Stimulated activated CD8-positive, alpha-beta memory T cell treated with anti-CD3 and anti-CD28 coated beads, Interleukin-7, amount 100 ng/mL, for 4 hours (primary cell): ENCODE measurements at regions not wholly inside any gene's neighbourhood (a gene's known extent, or its start where the extent isn't known, plus 50 kb on each side); places are given as distances from the start of the nearest gene placed in this dataset.
A peak's percentile ranks its signal among the peaks of the same experiment; 100 is the strongest.

ENCODE experiments used
- DNase-seq, 2 donors: peaks; one replicate each; pipeline ENCODE4 v3.0.0-alpha.2; 2020; ENCODE audit warnings: low read depth in 2 of 2

DNA sequence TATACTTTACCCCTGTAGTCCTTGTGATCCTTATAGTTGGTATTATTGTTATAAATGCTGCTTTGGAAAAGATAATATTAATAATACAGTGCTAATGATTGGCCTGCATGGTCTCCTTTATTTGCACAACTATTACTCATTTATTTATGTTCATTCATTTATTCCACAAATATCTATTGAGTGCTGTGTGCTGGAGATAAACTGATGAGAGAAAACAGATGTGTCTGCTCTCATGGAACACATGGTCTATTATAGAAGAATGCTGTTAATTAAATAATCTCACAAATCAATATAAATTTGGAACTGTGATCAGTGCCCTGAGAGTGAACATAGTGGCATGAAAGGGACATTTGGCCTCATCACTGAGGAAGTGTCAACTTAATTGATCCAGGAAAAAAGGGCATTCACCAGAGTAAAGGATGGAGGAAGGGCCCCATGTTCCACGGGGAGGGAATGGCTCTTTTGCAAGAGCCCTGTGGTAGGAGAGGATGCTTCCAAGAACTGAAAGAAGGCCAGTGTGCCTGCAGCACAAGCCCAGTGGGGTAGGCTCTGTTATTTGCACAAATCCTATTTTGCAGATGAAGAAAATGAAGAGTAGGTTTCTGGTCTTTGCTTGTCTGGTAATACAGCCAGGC, 91.5 kb upstream of the STK39 start:
- no peak for DNase-seq

DNA sequence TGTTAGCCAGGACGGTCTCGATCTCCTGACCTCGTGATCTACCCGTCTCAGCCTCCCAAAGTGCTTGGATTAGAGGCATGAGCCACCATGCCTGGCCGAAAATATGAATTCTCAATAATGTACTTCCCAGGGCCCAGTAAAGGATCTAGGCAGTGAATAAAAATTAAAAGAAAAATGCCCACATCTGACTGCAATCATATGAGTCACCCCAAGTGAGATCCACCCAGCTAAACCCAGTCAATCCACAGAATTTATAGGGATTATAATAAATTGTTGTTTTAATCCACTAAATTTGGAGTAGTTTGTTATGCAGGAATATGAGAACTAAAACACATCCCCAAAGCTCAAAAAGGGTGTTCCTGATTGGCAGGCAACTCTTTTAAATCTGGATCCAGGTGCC, 93.5 kb upstream of the STK39 start:
- no peak for DNase-seq

DNA sequence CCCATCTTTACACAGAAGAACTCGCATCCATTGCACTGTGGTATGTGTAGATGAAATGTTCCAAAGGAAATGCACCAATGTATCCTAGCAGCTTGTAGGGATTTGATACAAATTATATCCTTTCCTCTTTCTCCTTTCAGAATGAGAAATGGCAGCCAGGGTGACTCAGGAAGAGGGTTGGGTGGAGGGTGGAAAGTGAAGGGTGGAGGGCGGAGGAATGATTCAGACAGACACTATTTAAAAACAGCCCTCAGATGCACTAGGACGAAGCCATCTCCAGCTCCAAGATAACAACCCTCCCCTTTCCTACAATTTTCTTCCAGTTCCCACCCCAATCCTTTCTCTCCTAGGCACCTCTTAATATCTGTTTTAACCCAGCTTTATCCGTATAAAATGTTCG, 96.2 kb upstream of the STK39 start:
- no peak for DNase-seq

DNA sequence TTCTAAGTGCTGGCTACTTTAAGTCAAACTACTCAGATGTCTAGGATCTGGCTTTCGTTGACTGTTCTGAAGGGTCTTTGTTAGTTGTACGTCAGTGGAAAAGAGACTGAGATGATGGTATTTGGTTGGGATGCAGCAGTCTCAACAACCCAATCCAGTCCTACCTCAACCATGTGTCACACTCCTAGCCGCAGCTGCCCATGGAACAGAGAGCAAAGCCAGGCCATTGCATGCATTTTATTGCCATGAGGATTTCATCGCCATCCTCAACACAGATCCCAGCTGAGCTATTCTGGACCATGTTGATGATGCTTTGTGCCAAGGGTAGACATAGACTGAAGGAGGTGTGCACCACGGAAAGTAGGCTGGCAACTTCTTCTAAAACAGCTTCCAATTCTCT, 97.3 kb upstream of the STK39 start:
- DNase-seq, result no peak

DNA sequence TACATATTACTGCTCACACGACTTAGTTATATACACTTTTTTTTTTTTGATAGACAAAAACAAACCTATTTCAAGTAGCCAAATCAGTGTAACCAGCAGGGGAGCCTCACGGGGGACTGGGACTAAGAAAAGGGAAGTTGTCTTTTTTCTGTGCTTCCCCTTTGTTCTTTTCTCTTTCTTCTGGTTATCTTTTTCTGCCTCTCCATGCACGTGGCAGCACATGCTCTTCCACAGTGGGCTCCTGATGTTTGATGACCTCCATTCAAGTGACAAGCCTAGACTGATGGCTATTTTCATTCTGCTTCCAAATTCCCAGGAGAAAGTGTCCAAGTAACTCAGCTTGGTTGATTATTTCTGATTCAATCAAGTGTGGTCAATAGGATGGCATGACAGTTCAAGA, 98.2 kb upstream of the STK39 start:
- no peak for DNase-seq

DNA sequence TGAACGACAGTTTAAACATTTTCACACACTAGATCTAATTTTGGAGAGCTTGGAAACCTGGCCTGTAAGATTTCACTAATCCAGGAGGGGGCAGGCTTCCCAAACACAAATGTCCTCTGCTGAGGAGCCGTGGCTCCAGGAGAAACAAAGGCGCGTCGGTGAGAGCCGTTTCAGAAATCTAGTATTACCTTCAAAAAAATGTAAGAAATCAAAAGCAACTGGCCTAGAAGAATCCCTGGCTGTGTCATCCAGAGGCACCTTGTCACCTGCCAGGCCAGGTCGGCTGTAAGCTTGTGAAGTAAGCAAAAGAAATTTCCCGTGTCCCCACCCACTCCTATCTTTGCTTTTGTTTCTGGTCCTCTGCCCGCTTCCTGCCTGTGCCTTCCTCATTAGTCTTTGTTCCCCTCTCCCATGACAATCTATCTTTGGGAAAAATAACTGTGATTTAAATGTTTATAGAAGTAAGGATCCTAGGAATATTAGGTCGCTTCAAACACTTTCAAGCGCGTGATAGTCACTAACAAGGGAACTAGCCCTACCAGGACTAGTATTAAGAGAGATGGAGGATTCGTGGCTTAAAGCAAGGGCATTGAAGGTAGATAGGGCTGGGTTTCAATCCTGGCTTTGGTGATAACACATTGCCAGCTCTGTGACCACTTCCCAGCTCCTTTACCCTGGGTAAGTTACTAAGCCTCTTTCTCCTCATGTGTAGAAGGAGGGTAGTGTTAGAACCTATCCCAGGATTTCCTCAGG, 99.5 kb upstream of the STK39 start:
- peak; percentile 26 to 36 for DNase-seq

DNA sequence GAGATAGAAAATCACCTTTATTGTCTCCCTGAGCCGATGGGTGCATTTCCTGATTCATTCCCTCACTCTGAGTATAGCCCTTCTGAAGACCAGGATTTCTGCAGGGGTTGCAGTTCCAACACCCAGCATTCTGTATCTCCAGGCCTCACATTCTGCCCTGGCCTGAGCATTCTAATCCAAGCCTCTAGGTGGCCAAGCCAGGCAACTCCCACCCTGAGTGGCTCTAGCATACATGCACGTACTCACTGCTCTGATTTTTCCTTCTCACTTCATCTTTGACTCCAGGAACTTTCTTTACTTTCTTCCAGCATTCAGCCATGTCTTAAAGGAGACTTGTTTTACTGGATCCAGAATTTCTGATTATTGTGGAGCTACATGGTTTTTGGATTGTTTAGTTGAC, 100.7 kb upstream of the STK39 start:
- DNase-seq, result no peak

DNA sequence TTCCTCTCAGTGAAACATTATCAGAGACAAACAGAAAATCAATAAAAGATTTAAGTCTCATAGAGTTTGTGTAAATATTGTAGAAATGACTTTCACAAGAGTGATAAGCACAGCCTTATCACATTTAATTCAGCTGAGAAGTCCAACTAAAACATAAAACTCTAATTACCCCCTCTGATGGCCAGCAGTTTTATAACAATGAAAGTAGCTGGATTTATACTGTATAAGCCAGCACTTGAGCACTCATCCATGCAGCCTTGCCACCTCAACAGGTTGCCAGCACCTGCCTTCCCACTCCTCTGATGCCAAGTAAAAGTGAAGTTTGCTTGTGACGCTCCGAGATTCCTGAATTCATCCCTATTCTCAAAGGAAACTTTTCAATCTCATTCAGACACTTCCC, 103.0 kb upstream of the STK39 start:
- no peak for DNase-seq

DNA sequence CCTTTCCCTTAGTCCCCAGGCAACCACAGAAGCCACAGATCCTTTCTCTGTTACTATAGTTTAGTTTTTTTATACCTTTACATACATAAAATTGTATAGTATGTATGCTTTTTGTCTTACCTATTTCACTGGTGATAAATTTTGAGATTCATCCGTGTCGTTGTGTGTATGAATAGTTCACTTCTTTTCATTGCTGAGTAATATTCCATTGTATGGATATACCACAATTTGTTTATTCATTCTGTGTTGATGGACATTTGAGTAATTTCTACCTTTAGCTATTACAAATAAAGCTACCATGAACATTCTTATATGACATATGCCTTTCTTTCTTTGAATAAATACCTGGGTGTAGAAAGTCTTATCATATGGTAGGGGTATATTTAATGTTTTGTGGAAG, 102.8 kb upstream of the CERS6 start:
- no peak for DNase-seq

DNA sequence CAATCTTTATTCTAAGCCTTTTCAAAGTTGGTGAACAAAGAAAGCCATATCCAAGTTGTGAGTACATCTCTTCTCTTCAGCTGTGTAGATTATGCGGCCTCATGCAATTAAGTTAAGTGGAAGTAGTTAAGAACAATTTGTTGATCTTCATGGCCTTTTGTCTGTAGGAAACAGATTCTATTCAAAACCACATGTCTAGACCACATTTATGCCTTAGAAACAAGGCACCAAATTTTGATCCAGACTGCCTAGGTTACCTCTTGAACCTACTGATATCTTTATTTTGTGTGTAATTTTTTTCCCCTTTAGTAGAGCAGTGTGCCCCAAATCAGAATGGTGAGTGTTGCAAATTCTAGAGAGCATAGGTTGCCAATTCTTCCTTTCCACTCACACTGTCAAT, 101.6 kb upstream of the CERS6 start:
- no peak for DNase-seq

DNA sequence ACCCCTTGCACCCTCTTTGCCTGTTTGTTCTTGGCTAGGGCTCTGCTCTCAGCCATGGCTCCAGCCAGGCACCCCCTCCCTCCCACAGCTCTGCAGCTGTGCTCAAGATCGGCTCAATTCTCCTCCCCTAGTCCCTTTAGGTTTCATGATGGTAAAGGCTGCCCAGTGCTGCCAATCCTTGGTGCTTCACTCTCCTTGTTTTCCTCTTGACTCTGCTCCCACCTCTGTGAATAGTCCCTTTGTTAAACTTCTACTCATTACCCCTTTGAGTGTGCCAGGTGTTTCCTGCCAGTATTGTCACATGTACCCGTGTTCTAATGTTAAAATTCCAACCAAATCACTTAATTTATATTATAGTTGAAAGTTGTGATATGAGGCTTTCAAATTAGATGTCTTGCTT, 101.0 kb upstream of the CERS6 start:
- DNase-seq, result no peak

DNA sequence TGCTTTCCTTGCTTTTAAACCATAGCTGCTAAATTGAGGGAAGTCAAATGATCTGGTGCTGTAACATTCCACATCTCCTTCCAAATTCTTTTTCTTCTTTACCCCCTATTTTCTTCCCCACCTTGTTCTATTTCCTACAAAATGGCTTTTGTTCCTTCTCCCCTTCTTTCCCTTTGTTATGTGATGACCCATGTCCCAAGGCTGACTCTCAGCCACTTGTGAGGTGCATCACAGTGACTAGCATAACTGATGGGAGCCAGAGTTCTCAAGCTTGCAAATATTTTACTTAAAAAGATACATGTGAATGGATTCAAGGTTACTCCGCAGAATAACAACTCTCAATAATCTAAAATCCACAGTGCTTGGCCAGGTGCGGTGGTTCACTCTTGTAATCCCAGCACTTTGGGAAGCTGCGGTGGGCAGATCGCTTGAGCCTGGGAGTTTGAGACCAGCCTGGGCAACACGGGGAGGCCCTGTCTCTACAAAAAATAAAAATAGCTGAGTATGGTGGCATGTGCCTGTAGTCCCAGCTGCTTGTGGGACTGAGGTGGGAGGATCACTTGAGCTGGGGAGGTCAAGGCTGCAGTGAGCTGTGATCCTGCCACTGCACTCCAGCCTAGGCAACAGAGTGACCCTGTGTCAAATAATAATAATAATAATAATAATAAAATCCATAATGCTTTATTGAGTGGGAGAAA, 100.1 kb upstream of the CERS6 start:
- no peak for DNase-seq

DNA sequence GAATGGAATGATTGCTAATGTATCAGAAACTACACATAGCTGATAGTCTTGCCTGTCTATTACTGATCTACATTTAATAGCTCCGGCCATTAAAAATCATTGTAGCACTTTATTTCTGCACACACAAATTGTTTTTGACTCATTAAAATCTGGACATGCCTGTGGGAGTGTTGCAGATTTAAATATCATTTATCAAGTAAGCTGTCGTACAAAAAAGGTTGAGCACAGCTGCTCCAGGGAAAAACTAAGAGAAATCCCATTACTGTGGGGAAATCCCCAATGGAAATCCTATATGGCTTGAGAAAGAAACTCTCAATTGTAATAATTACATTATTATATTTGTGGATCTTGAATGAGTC, 99.6 kb upstream of the CERS6 start:
- no peak for DNase-seq

DNA sequence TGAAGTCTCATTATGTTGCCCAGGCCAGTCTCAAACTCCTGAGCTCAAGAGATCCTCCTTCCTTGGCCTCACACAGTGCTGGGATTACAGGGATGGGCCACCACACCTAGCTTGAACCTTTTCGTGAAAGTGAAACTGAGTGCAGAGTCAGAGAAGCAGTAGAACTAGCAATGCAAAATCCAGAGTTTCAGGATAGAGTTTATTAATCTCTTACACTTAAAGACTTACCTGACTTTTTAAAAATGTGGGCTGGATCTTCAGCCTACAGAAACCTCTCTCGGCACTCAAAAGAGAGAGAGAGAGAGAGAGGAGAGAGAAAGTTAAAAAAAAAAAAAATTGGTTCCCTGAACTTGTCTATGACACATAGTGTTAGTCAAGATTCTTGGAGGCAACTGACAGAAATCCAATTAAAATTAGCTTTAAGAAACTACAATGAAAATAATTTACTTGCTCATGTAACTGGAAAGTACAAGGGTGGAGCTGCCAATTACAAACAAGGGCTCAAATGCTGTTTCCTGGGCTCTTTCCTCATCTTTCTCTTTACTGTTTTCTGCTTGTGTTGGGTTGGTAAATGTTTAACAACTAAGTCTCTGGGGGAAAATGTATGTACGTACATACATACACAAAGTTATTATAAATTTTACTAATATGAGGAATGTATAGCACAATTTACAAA, 98.1 kb upstream of the CERS6 start:
- DNase-seq, result no peak

DNA sequence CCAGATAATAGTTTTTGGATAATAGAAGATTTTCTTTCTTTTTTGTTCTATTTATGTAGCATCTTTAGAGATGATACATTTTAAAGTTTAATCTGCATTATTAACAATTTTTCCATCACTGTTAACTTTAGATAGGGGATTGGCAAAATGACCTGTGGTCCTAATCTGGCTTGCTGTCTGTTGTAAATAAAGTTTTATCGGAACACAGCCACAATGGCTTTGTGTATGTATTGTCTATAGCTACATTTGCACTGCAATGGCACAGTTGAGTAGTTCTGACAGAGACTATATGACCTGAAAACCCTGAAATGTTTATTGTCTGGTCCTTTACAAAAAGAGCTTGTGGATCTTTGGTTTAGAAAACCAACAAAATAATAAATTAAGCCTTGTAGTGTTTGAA, 97.0 kb upstream of the CERS6 start:
- DNase-seq, result no peak

DNA sequence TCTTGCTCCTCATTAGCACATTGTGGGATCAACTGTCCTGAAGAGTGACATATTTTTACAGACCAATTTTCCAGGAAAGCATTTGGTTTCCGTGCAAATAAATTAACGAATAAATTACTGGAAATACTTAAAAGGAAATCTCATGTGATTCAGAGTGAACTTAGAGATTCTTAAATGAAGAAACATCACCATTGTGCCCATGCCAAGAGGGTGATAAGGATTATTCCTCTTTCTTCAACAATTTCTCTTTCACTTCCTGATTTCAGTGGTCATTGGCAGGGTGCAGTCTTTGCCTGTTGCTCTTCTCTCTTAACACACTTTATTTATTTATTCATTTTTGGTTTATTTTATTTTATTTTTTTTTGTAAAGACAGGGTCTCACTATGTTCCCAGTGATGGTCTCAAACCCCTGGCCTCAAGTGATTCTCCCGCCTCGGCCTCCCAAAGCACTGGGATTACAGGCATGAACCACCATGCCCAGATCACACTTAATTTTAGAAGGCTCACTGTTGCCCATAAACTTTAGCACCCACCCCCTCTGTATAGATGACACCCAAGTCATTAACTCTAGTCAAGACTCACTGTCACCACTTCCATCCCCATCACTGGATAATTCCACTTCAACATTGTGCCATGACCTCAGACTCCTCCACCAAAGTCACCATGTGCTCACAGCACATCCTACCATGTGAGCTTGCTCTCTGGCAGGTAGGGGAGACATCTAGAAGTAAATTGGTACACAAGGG, 92.6 kb upstream of the CERS6 start:
- no peak for DNase-seq

DNA sequence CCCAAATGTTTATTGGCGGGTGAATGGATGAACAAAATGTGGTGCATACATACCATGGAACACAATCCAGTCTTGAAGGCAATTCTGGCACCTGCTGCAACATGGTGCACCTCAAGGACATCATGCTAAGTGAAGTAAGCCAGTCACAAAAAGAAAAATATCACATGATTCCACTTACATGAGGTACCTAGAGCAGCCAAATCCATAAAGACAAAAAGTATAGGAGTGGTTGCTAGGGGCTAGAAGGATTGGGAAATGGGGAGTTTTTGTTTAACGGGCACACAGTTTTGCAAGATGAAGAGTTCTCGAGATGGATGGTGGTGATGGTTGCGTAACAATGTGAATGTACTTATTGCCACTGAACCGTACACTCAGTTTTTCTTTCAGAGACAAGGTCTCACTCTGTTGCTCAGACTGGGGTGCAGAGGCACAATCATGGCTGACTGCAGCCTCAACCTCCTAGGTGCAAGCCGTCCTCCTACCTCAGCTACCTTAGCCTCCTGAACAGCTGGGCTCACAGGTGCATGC, 90.9 kb upstream of the CERS6 start:
- no peak for DNase-seq

DNA sequence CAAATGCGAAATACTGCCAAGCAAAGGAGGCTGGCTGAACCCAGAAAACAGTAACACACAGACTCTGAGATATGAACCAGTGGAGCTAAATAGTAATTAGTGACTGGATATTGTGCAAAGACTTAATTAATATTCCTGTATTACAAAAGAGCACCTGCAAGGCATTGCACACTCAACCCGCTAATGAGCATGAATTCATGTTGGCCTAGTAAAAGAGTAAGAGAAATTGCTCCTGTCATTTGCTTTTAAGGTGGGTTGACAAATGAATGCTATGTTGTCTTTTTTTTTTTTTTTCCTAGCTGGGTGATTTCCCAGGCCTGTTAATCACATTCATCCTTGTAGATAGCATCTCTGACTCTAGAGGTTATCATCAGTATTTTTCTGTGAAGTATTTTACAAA, 87.0 kb upstream of the CERS6 start:
- no peak for DNase-seq

DNA sequence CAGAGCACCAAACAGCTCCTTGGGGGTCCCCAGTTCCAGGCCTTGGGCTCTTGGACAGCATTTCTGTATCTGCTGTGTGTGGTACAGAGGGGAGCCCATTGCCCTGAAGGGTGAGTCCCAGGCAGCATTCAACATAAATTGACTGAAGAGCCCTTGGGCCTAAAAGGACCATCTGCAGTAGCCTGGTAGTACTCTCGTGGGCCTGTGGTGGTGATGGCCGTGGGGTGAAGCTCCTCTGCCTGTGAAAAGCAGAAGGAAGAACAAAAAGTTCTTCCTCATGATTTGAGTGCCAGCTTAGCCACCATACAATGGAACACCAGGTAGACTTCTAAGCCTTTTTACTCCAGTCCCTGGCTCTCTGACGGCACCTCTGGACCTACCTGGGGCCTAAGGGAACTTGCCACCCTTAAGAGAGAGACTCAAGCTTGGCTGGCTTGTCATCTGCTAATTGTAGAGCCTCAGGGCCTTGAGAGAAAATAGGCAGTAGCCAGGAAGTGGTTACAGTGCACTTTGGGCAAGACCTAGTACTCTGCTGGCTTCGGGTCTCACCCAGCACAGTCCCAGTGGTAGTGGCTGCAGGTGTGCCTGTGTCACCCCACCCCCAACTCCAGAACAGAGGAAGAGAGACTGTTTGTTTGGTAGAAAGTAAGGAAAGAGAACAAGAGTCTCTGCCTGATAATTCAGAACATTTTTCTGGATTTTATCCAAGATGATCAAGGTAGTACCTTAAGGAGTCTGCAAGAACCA, 84.6 kb upstream of the CERS6 start:
- no peak for DNase-seq

DNA sequence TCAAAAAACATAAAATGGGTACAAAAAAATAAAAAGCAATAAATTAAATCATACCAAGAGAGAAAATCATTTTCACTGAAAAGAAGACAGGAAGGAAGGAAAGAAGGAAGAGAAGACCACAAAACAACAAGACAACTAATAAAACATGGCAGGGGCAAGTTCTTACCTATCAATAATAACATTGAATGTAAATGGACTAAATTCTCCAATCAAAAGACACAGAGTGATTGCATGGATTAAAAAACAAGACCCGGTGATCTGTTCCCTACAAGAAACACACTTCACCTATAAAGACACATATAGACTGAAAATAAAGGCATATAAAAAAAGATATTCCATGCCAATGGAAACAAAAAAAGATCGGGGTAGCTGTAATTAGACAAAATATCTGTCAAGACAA, 82.6 kb upstream of the CERS6 start:
- DNase-seq, result no peak

DNA sequence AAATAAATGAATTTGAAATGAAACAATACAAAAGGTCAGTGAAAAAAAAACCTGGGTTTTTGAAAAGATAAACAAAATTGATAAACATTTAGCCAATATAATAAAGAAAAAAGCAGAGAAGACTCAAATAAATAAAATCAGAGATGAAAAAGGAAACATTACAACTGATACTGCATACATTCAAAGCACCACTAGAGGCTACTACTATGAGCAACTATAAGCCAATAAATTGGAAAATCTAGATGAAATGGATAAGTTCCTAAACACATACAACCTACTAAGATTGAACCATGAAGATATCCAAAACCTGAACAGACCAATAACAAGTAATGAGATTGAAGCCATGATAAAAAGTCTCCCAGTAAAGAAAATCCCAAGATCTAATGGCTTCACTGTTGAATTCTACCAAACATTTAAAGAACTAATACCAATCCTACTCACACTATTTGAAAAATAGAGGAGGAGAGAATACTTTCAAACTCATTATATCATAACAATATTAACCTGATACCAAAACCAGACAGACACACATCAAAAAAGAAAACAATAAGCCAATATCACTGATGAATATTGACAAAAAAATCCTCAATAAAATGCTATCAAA, 80.8 kb upstream of the CERS6 start:
- no peak for DNase-seq
